ENCODE measurements at regions not wholly inside any gene's neighbourhood (a gene's known extent, or its start where the extent isn't known, plus 50 kb on each side); places are given as distances from the start of the nearest gene placed in this dataset.

DNA sequence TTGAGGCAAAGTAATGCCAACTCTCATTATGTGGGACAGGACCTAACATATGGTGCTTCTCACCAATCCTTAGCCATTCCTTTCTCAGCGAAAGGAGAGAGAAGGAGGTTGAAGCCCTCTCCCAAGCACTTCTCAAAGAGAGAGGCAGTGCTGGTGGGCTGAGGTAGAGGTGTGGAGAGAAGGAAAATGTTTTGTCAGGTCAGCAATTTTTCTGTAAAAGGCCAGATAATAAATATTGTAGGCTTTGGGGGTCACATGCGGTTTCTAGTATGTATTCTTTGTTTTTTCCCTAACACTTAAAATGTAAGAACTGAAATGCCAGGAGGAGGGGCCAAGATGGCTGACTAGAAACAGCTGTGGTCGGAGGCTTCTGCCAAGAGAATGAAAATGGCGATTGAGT is 225.0 kb upstream of the NPY start:
- WGBS, 2 donors = 89 to 93% methylated on average over 4 of the region's 4 CpGs
- intact Hi-C loops (cut with DNase I) = no loop called here
- no peaks in the 10 kb centered on the region for H3K9me3 ChIP-seq
- H3K4me3 ChIP-seq (replicated peaks in 1 of 3) = no peak overlapping the region
- H3K36me3 ChIP-seq = no peaks in the 10 kb centered on the region
- TF ChIP-seq, protein P1, sequence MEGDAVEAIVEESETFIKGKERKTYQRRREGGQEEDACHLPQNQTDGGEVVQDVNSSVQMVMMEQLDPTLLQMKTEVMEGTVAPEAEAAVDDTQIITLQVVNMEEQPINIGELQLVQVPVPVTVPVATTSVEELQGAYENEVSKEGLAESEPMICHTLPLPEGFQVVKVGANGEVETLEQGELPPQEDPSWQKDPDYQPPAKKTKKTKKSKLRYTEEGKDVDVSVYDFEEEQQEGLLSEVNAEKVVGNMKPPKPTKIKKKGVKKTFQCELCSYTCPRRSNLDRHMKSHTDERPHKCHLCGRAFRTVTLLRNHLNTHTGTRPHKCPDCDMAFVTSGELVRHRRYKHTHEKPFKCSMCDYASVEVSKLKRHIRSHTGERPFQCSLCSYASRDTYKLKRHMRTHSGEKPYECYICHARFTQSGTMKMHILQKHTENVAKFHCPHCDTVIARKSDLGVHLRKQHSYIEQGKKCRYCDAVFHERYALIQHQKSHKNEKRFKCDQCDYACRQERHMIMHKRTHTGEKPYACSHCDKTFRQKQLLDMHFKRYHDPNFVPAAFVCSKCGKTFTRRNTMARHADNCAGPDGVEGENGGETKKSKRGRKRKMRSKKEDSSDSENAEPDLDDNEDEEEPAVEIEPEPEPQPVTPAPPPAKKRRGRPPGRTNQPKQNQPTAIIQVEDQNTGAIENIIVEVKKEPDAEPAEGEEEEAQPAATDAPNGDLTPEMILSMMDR (IDR thresholded peaks at IDR 0.05) = no peak
- TF ChIP-seq POLR2A (IDR thresholded peaks at IDR 0.05) = no peak
- no peaks in the 10 kb centered on the region for H3K27me3 ChIP-seq
- no peak overlapping the region for H3K27ac ChIP-seq
- no peak for DNase-seq
- H3K4me1 ChIP-seq = no peaks in the 10 kb centered on the region

DNA sequence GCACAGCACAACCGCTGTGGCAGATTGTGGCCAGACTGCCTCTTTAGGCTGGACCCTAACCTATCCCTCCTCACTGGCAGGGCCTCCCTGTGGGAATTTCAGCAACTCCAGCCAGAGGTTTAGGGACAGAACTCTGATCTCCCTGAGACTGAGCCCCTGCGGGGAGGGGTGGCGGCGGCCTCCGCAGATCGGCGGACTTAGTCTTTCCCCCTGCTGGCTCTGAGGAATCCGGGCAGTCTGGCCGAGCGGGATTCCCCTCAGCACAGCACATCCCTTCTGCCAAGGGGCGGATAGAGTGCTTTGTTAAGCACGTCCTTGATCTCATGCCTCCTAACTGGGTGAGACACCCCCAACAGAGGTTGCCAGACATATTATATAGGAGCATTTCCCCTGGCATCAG is 224.2 kb upstream of the NPY start:
- H3K4me3 ChIP-seq (replicated peaks in 1 of 3) = no peak overlapping the region
- H3K36me3 ChIP-seq = no peaks in the 10 kb centered on the region
- no peaks in the 10 kb centered on the region for H3K27me3 ChIP-seq
- H3K9me3 ChIP-seq = no peaks in the 10 kb centered on the region
- no peaks in the 10 kb centered on the region for H3K4me1 ChIP-seq
- TF ChIP-seq, protein P1 (IDR thresholded peaks at IDR 0.05) = no peak
- no peak for TF ChIP-seq POLR2A (IDR thresholded peaks at IDR 0.05)
- intact Hi-C loops (cut with DNase I) = no loop called here
- 37 to 80% methylated on average over 1 to 12 of the region's 12 CpGs for WGBS, 2 donors
- no peak overlapping the region for H3K27ac ChIP-seq
- DNase-seq = no peak

DNA sequence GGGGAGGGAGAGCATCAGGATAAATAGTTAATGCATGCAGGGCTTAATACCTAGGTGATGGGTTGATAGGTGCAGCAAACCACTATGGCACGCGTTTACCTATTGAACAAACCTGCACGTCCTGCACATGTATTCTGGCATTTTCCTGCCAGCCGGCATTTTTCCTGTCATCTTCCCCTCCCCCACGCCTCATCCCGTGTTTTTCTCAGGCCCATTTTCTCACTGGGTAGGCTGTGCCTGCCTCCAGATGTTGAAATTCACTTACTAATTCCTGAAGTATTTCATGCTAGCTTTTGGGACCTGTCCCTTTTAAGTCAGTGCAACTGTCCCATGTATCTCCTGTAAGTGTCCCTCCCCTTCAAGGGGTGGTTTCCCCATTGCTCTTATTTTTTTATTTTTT is 220.3 kb upstream of the NPY start:
- Histone ChIP-seq H3K4me3 (replicated peaks in 1 of 3) (no peak overlapping the region), H3K4me1 (no peaks in the 10 kb centered on the region), H3K27me3 (no peaks in the 10 kb centered on the region), H3K27ac (no peak overlapping the region), H3K36me3 (no peaks in the 10 kb centered on the region), H3K9me3 (no peaks in the 10 kb centered on the region)
- no peak for DNase-seq
- intact Hi-C loops (cut with DNase I) = no loop called here
- TF ChIP-seq POLR2A (IDR thresholded peaks at IDR 0.05) = no peak
- TF ChIP-seq, protein P1 (IDR thresholded peaks at IDR 0.05) = no peak
- WGBS, 2 donors = 86 to 87% methylated on average over 6 of the region's 6 CpGs

DNA sequence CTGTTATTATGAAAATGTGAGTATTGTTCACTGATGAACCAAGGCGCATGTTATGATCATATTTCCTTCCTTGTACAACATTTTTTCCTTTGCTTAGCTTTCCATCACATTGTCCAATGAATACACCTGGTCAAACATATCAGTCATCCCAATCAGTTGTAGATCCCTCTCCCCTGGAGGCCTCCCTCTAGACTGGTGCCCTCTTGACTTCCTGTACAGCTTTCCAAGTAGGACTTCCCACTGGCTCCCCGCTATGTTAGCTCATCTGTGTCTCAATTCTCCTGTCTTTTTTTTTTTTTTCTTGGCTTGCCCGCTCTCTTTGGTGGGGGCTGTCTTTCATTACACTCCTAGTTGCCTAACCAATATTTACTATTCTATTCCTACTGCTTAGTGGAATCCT is 214.2 kb upstream of the NPY start:
- no peak overlapping the region for H3K27ac ChIP-seq
- H3K36me3 ChIP-seq = no peaks in the 10 kb centered on the region
- no peaks in the 10 kb centered on the region for H3K9me3 ChIP-seq
- no peak overlapping the region for H3K4me3 ChIP-seq (replicated peaks in 1 of 3)
- no peak for TF ChIP-seq POLR2A (IDR thresholded peaks at IDR 0.05)
- TF ChIP-seq, protein P1 (IDR thresholded peaks at IDR 0.05) = no peak
- 85 to 88% methylated on average over 3 of the region's 3 CpGs for WGBS, 2 donors
- intact Hi-C loops (cut with DNase I) = no loop called here
- no peaks in the 10 kb centered on the region for H3K27me3 ChIP-seq
- DNase-seq = no peak
- no peaks in the 10 kb centered on the region for H3K4me1 ChIP-seq

DNA sequence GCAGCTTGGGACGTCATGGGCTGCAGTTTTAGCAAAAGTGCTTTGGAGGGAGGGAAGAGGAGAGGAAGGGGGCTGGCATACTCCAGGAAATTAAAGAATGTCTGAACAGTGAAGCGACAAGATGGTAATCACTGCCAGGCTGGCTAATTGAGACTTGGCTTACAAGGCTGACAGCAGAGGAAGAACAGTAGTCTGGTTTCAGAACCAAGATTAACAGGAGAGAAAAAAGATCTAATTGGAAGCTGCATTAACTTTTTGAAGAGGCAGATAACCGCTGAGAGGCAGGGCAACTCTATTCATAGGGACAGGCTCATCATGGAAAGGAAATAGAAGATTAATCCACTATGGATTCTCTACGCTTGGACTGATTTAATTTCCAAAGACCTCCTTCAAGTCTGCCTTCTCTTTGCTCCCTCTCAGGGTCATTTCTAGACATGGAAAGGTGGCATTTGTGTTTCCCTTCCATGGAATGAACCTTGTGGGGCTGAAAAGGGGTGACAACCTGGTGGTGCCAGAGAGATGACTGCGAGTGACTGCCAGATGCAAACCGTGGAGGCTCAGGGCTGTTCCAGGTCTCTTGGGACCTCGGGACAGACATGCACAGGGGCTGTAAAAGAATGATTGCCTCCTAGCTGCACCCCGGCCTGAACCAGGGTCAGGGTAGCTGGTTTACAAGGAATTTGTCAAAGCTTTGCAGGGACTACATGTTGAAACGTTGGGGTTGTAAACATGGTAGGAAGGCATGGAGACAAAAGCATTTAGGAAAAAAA is 210.2 kb upstream of the NPY start:
- Histone ChIP-seq H3K4me3 (replicated peaks in 1 of 3) (no peak overlapping the region), H3K27ac (no peak overlapping the region), H3K36me3 (no peaks in the 10 kb centered on the region), H3K4me1 (no peaks in the 10 kb centered on the region), H3K9me3 (no peaks in the 10 kb centered on the region), H3K27me3 (no peaks in the 10 kb centered on the region)
- TF ChIP-seq POLR2A (IDR thresholded peaks at IDR 0.05) = no peak
- TF ChIP-seq, protein P1 (IDR thresholded peaks at IDR 0.05) = no peak
- 78 to 82% methylated on average over 9 of the region's 9 CpGs for WGBS, 2 donors
- intact Hi-C loops (cut with DNase I) = no loop called here
- no peak for DNase-seq
